ENCODE measurements at regions not wholly inside any gene's neighbourhood (a gene's known extent, or its start where the extent isn't known, plus 50 kb on each side); places are given as distances from the start of the nearest gene placed in this dataset.

DNA sequence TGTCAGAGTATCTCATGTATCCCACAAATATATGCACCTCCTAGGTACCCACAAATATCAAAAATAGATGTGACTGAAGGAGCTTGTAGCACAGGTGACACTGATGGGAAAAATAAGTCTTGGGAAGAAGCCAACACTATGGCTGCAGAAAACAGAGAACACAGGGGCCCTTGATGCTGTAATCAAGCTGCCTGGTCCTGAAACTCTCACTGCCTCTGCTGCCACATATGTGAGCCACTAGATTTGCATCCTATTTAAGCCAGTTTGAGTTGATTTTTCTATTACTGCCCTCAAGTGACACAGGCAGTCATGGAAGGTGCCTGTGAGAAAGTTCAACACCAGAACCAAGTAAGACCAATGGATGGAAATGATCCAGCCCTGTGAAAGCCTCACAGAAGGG lies 720.8 kb downstream of the UQCRFS1 start:
- TF ChIP-seq ZNF292 (tag by site-specific recombination; IDR thresholded peaks at IDR 0.05; ENCODE audit: borderline replicate concordance, low read depth) (no peak), KLF10 (tag by site-specific recombination; IDR thresholded peaks at IDR 0.05) (no peak), BCL11B (tag by site-specific recombination; IDR thresholded peaks at IDR 0.05; ENCODE audit: low read depth) (no peak), ZNF501 (tag by site-specific recombination; IDR thresholded peaks at IDR 0.05) (no peak), ZNF585B (tag by site-specific recombination; IDR thresholded peaks at IDR 0.05) (no peak), YY1 (tag by site-specific recombination; IDR thresholded peaks at IDR 0.05) (no peak), ZNF335 (tag by site-specific recombination; conservative IDR thresholded peaks at IDR 0.05) (no peak), SALL2 (tag by site-specific recombination; IDR thresholded peaks at IDR 0.05; ENCODE audit: borderline replicate concordance) (no peak)
- TF ChIP-seq, protein P1, sequence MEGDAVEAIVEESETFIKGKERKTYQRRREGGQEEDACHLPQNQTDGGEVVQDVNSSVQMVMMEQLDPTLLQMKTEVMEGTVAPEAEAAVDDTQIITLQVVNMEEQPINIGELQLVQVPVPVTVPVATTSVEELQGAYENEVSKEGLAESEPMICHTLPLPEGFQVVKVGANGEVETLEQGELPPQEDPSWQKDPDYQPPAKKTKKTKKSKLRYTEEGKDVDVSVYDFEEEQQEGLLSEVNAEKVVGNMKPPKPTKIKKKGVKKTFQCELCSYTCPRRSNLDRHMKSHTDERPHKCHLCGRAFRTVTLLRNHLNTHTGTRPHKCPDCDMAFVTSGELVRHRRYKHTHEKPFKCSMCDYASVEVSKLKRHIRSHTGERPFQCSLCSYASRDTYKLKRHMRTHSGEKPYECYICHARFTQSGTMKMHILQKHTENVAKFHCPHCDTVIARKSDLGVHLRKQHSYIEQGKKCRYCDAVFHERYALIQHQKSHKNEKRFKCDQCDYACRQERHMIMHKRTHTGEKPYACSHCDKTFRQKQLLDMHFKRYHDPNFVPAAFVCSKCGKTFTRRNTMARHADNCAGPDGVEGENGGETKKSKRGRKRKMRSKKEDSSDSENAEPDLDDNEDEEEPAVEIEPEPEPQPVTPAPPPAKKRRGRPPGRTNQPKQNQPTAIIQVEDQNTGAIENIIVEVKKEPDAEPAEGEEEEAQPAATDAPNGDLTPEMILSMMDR (tag by site-specific recombination; IDR thresholded peaks at IDR 0.05): no peak
- TF ChIP-seq, protein P2, sequence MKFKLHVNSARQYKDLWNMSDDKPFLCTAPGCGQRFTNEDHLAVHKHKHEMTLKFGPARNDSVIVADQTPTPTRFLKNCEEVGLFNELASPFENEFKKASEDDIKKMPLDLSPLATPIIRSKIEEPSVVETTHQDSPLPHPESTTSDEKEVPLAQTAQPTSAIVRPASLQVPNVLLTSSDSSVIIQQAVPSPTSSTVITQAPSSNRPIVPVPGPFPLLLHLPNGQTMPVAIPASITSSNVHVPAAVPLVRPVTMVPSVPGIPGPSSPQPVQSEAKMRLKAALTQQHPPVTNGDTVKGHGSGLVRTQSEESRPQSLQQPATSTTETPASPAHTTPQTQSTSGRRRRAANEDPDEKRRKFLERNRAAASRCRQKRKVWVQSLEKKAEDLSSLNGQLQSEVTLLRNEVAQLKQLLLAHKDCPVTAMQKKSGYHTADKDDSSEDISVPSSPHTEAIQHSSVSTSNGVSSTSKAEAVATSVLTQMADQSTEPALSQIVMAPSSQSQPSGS (tag by site-specific recombination; IDR thresholded peaks at IDR 0.05; ENCODE audit: low read depth): no peak
- TF ChIP-seq, protein P3, sequence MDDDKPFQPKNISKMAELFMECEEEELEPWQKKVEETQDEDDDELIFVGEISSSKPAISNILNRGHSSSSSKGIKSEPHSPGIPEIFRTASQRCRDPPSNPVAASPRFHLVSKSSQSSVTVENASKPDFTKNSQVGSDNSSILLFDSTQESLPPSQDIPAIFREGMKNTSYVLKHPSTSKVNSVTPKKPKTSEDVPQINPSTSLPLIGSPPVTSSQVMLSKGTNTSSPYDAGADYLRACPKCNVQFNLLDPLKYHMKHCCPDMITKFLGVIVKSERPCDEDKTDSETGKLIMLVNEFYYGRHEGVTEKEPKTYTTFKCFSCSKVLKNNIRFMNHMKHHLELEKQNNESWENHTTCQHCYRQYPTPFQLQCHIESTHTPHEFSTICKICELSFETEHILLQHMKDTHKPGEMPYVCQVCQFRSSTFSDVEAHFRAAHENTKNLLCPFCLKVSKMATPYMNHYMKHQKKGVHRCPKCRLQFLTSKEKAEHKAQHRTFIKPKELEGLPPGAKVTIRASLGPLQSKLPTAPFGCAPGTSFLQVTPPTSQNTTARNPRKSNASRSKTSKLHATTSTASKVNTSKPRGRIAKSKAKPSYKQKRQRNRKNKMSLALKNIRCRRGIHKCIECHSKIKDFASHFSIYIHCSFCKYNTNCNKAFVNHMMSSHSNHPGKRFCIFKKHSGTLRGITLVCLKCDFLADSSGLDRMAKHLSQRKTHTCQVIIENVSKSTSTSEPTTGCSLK (tag by site-specific recombination; IDR thresholded peaks at IDR 0.05): no peak
- TF ChIP-seq, protein P4, sequence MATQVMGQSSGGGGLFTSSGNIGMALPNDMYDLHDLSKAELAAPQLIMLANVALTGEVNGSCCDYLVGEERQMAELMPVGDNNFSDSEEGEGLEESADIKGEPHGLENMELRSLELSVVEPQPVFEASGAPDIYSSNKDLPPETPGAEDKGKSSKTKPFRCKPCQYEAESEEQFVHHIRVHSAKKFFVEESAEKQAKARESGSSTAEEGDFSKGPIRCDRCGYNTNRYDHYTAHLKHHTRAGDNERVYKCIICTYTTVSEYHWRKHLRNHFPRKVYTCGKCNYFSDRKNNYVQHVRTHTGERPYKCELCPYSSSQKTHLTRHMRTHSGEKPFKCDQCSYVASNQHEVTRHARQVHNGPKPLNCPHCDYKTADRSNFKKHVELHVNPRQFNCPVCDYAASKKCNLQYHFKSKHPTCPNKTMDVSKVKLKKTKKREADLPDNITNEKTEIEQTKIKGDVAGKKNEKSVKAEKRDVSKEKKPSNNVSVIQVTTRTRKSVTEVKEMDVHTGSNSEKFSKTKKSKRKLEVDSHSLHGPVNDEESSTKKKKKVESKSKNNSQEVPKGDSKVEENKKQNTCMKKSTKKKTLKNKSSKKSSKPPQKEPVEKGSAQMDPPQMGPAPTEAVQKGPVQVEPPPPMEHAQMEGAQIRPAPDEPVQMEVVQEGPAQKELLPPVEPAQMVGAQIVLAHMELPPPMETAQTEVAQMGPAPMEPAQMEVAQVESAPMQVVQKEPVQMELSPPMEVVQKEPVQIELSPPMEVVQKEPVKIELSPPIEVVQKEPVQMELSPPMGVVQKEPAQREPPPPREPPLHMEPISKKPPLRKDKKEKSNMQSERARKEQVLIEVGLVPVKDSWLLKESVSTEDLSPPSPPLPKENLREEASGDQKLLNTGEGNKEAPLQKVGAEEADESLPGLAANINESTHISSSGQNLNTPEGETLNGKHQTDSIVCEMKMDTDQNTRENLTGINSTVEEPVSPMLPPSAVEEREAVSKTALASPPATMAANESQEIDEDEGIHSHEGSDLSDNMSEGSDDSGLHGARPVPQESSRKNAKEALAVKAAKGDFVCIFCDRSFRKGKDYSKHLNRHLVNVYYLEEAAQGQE (tag by site-specific recombination; IDR thresholded peaks at IDR 0.05): no peak
- TF ChIP-seq, protein P5, sequence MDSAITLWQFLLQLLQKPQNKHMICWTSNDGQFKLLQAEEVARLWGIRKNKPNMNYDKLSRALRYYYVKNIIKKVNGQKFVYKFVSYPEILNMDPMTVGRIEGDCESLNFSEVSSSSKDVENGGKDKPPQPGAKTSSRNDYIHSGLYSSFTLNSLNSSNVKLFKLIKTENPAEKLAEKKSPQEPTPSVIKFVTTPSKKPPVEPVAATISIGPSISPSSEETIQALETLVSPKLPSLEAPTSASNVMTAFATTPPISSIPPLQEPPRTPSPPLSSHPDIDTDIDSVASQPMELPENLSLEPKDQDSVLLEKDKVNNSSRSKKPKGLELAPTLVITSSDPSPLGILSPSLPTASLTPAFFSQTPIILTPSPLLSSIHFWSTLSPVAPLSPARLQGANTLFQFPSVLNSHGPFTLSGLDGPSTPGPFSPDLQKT (IDR thresholded peaks at IDR 0.05; ENCODE audit: borderline replicate concordance, low read depth, low read length): no peak
- TF ChIP-seq, protein P6, sequence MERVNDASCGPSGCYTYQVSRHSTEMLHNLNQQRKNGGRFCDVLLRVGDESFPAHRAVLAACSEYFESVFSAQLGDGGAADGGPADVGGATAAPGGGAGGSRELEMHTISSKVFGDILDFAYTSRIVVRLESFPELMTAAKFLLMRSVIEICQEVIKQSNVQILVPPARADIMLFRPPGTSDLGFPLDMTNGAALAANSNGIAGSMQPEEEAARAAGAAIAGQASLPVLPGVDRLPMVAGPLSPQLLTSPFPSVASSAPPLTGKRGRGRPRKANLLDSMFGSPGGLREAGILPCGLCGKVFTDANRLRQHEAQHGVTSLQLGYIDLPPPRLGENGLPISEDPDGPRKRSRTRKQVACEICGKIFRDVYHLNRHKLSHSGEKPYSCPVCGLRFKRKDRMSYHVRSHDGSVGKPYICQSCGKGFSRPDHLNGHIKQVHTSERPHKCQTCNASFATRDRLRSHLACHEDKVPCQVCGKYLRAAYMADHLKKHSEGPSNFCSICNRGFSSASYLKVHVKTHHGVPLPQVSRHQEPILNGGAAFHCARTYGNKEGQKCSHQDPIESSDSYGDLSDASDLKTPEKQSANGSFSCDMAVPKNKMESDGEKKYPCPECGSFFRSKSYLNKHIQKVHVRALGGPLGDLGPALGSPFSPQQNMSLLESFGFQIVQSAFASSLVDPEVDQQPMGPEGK (tag by site-specific recombination; IDR thresholded peaks at IDR 0.05): no peak
